Kidney capillary endothelial cell (primary cell): ENCODE measurements at regions not wholly inside any gene's neighbourhood (a gene's known extent, or its start where the extent isn't known, plus 50 kb on each side); places are given as distances from the start of the nearest gene placed in this dataset.
"Not testable (repeated sequence)": the region's sequence is repeated elsewhere in the genome, so short reads cannot be mapped to it uniquely, and the experiment has no call there.

Experiments used
- DNase-seq: peaks from one replicate; pipeline ENCODE4 v3.0.0-alpha.2; 2018; ENCODE audit warnings: low spot score

DNA sequence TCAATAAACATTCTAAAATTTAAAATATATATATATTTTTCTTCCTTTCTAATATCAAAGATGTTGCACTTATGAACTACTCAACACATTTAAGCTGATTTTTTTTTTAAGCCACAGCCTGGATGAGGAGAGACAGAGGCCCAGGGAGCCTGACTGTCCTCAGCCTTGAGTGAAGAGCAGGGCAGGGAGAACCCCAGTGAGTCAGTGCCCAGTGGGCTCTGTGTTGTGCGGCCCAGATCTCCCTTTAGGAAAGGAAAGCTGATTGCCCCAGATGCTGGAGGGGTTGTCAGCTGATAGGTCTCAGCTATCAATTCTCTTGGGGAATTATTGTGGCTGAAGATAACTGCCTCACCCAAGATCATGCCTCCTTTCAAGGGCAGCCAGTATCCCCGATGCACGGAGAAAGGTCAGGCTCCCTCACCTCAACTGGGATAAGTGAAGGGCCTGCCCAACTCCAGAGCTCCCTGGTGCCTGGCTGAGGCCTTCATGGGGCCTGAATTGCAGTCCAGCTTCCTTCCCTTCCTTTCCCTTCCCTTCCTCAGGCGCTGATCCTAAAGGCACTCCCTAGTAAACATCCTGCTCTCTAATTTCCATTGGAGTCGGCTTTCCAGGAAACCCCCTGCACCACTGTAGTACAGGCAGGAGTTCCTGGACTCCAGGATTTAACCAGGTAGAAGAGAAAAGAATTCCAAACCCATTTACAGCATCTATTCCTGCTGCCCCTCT lies 106.9 kb upstream of the ATL2 start:
- DNase-seq: no peak

- not testable (repeated sequence) for DNase-seq
These were observed 105.6 kb upstream of the ATL2 start for GRCh38 chr2:38482710-38483109.

DNA sequence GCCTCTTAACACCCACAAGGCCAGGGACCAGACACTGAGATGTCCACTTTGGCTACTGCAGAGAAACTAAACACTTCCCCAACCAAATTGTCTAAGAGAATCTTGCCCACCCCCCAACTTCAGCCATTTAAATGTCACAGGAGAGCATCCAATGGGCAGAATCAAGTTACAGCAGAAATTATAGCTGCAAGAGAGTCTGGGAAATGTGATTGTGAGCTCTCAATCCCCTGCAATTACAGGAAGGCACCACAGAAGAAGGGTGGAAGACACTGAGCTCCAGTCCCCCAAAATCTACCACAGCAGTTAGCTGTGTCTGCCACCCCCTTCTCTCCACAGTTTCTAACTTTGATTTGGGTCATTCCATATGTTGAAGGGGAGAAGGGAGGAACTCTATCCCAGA lies 103.5 kb upstream of the ATL2 start:
- DNase-seq: no peak

DNA sequence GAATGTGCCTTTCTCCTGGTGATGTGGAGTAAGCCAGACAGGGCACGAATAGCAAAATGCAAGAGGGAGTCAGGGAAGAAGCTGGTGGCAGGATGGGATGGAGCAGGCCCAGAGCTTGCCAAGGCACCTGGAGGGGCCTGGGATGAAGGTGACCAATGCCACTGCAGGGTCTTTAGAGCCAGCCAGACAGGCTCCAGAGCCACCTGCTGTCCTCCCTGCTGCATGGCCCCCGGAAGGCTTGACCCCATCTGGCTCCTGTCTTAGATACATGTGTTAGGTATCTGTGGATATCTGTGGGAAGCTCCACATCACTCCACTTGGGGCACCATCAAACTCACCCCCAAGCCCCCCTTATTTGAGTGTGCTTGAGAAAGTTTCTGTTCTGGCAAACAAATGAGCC lies 99.9 kb upstream of the ATL2 start:
- no peak for DNase-seq

DNA sequence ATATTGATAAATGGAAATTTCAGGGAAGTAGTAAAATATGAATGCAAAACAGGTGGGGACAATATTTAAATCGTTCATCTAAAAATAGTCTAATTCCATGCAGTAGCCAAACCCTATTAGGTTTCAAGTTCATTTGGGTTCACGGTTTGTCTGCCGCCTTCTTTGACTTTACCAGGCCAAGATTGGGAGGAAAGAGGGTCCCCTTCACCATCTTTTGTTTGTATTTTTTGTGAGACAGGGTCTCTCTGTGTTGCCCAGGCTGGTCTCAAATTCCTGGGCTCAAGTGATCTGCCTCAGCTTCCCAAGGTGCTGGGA lies 98.5 kb upstream of the ATL2 start:
- DNase-seq: no peak

DNA sequence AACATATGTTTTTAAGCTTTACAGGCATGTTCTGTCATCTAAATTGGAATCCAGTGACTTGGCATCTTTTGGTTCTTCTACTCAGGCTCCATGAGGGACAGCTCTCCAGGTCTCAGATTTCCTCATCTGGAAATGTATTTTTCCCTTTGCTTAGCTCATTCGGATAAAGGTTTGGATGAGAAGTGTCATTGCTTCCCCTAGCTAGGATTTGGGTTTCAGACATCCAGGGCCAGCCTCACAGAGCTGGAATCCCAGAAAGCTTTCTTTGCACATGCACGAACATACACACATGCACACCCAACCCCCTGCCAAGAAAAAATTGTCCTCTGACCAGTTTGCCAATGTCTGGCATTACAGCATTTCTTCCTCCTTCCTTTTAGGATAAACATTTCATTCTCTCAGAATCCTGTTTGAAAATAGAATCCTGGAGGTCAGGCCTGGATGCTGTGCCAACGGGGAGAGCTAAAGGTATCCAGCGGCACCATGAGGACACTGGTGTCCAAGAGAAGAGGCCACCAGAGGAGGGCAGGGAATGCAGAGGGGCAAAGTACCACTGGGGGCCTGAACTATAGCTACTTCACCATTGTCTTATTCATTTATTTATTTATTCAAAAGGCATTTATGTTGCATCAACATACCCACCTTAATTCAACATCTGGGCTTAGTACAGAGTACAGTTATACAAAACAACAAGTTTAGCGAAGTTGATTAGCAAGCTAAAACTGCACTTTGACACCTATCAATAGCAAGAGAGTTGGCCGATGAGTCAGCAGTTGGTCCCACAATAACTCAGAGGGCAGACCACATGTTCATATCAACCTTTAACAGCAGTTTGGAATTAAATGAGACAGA lies 97.9 kb upstream of the ATL2 start:
- DNase-seq: no peak

- DNase-seq: peak; percentile 18
These were observed 97.0 kb upstream of the ATL2 start for GRCh38 chr2:38474021-38474456.

DNA sequence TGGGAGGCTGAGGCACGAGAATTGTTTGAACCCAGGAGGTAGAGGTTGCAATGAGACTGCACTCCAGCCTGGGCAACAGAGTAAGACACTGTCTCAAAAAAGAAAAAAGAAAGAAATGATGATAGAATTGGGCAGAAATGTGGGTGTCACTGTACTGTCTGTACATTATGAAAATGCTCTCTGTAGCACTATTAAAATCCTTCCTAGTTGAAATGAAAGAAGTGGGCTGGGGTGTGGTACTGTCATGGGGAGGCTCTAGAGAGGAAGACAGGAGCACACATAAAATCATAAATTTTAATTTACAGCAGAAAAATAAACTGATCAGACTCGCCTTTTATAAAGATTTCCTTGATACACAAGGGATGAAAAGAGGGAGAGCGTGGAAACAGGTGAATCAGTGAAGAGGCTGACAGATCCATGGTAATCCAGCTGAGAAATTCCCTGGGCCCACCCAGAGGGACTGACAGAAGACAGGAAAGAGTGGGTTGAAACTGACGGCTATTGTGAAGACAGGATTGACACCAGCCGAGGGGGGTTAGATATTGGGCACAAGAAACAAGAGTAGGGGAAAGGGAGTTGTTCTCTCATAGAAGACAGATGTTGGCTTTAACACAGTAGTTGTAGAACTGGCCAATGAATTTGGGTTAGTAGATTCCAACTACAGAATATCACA lies 96.4 kb upstream of the ATL2 start:
- DNase-seq: no peak

DNA sequence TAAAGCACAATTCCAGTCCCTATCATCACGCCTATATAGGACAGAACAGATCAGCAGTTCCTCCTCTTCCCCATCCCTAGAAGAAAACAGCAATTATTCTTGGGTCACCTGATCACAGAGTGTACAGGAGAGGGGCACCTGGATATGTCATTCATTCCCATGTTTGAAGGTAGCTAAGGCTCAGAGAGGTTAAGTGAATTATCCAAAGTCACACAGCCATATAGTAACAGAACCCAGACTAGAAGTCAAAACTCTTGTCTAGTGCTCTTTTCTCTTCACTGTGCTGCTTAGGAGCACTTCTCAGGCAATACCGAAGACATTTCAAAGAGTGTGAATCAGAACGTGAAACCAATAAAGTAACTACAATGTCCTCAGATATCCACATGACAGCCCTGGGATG lies 93.0 kb upstream of the ATL2 start:
- no peak for DNase-seq

- DNase-seq: no peak
These were observed 90.8 kb upstream of the ATL2 start for GRCh38 chr2:38467768-38468455.

DNA sequence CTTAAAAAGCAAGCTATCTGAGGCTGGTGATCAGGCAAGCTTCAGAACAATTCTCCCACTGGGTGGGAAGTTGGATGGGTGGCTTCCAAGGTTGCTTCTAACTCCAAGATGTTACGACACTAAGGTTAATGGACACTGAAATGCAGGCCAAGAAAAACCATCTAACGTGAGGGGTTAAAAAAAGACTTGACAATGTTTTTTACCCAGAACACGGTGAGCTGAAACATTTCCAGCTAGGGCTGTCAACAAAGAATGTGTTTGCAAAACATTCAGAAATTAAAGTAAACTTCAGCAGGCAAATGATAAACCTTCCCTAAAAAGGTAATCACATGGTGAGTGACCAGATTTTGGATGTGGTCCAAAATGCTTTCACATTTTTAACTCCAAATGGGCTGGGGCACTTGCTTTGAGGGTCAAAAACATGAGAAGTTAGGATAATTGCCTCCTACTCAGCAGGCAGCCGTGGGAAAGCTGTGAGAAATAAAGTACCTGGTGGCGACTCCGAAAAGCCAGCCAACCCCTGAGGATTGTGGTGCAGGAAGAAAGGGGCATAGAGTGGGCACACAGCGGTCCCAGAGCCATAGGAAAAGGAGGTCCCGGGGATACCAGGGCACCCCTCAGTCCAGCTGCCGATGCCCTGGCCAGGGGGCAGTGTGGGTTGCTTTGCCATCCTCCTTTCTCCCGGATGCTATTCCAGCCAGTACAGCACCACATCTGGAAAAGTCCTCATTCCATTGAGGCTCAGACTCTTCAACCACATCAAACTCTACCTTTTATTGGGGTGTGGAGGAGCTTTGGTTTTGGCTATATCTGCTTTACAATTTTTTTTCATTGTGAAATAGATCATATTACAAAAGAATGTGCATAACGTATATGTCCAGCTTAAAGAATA lies 90.0 kb upstream of the ATL2 start:
- DNase-seq: no peak

- DNase-seq: no peak
These were observed 89.3 kb upstream of the ATL2 start for GRCh38 chr2:38466409-38466808.

DNA sequence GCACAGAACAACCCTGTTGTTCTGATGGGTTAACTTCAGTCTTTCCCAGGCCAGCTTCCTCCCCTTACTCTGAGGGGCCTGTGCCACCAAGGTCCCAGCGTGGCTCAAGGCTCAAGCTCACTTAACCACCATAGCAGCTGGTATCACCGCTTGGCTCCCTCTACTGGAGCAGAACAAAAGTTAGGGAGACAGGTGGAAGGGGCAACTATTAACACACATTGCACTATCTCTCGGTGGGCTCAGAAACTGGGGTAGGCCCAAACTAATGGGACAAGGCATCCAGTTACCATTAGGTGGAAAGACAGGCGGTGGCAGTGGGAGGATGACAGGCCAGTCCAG lies 88.7 kb upstream of the ATL2 start:
- no peak for DNase-seq

- DNase-seq: no peak
These were observed 88.1 kb upstream of the ATL2 start for GRCh38 chr2:38464971-38465788.

DNA sequence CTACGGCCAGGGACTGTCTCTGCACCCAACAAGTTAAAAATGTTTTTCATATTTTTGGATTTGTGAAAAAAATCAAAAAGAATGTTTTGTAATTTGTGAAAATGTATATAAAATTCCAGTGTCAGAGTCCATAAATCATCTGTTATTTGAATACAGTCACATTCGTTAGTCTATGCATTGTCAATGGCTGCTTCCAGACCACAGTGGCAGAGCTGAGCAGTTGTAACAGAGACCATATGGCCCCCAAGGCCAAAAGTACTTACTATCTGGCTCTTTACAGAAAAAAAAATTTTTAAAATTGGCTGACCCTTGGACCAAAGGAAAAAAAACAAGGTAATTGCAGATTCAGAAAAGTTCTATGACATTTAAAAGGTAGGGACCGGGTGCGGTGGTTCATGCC lies 86.7 kb upstream of the ATL2 start:
- no peak for DNase-seq

DNA sequence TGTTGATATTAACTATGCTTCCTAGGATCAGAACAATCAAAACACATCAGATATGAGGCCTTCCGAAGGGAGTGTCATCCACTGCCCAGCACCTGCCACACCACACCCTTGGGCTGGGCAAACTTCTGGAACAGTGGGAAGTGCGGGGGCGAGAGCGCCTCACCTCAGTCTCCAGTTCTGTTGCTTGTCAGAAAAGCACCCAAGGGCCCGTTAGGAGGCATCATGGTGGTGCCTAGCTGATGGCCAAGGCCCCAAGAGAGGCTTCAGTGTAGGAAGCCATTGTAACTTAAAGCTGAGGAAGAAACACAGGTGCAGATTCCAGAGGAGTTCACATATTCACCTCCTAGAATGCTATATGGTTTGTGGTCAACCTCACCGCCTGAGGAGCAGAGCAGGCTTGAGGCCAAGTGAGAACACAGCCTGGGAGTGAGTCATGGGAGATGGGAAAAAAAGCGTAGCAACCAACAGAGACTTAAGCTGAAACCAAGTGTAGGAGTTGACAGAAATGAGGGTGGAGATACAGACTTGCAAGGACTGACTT lies 85.1 kb upstream of the ATL2 start:
- no peak for DNase-seq

DNA sequence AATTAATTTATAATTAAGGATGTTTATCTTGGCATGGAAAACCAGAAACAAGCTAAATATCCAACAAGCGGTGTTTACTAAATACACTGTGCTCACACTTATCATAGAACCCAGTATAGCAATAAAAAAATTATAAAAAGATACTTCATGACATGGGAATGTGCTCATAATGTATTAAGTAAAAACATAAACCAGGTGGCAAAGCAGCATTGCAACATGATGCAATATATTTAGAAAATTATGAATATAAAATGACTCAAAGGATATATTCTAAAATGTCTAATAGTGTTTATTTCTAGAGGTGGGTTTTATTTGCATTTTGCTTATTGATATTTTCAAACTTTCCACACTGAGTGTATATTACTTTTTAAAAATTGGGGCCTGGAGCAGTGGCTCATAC lies 84.4 kb upstream of the ATL2 start:
- no peak for DNase-seq

GRCh38 chr2:38460313-38460712 lies 83.2 kb upstream of the ATL2 start:
- DNase-seq: no peak

GRCh38 chr2:38454081-38454480 lies 77.0 kb upstream of the ATL2 start:
- DNase-seq: no peak

GRCh38 chr2:38451778-38452177 lies 74.7 kb upstream of the ATL2 start:
- not testable (repeated sequence) for DNase-seq
